Esophagus squamous epithelium (tissue), 5 donors: ENCODE measurements at regions not wholly inside any gene's neighbourhood (a gene's known extent, or its start where the extent isn't known, plus 50 kb on each side); places are given as distances from the start of the nearest gene placed in this dataset.

Experiments used
- DNase-seq: peaks from one replicate; lab custom pipeline; 2025; lab: John Stamatoyannopoulos, UW
- H3K27ac ChIP-seq, 4 donors: fragments of 200-600 bp; sonication (generic); one replicate each; pipeline ENCODE4 v1.5.1; 2016 to 2019; ENCODE audit warnings: mild to moderate bottlenecking in 1 of 4
- H3K27me3 ChIP-seq, 4 donors: fragments of 200-600 bp; sonication (generic); 1 replicate in 3 of 4; 2 replicates in 1 of 4; pipeline versions ENCODE4 v1.5.1 to v1.6.0; 2017 to 2021; ENCODE audit warnings: antibody characterized with exemption in 1 of 4
- H3K36me3 ChIP-seq, 3 donors: fragments of 200-600 bp; sonication (generic); one replicate each; pipeline ENCODE4 v1.5.1; 2016 to 2019
- H3K4me1 ChIP-seq, 3 donors: fragments of 200-600 bp; sonication (generic); one replicate each; pipeline ENCODE4 v1.5.1; 2017 to 2019
- H3K4me3 ChIP-seq, 4 donors: fragments of 200-600 bp; sonication (generic); 1 replicate in 3 of 4; 2 replicates in 1 of 4; pipeline ENCODE4 v1.5.1; 2016 to 2019; ENCODE audit warnings: mild to moderate bottlenecking in 2 of 4, moderate library complexity in 1 of 4
- H3K9me3 ChIP-seq, 3 donors: fragments of 200-600 bp; sonication (generic); one replicate each; pipeline ENCODE4 v1.5.1; 2016 to 2019
- POLR2A ChIP-seq, 4 donors: fragments of 450-650 bp; IDR thresholded peaks; one replicate each; pipeline ENCODE4 v1.6.1; 2017; ENCODE audit warnings: antibody characterized with exemption in 4 of 4, mild to moderate bottlenecking in 4 of 4, moderate library complexity in 3 of 4
- WGBS, 2 donors: methylation state at CpG; one replicate each; pipeline ENCODE4 v1.1.5; 2018; 5-methylcytosine and 5-hydroxymethylcytosine counted together
- intact Hi-C: fragments of 100-400 bp; cut with DNase I; formaldehyde crosslinking; loops from one replicate; pipeline ENCODE4 v1.15.0; 2022
- TF ChIP-seq, protein P1 (sequence below), 6 experiments: fragments of 450-650 bp in 4 of 6; fragments of 200-600 bp in 2 of 6; sonication (generic) in 2 of 6; IDR thresholded peaks; one replicate each; pipeline ENCODE4 v1.5.1; 2016 to 2019; ENCODE audit warnings: antibody characterized with exemption in 6 of 6, mild to moderate bottlenecking in 4 of 6, moderate library complexity in 4 of 6
- donor health status: DM: yes; HTN: yes; CAD: no.

DNA sequence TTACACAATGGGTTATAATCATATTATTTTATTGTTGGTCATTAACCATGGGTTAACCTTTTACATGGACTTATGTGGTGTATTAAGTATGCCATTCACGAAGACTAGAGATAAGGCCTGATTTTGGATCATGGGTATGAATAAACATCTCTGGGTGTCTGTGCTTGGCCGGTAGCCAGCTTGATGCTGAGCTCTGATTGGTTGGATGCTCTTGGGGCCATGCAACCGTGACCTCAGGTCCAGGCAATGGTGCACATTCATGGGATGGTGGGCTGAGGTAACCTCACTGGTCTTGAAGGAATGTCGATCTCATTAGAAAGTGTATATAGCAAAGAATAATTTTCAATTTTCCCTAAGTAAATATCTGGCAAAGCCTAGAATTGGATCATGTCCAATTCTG, 158.2 kb upstream of the IL12B start:
- DNase-seq = no peak
- no peaks in the 10 kb centered on the region for H3K27me3 ChIP-seq
- TF ChIP-seq POLR2A (IDR thresholded peaks at IDR 0.05) = no peak
- TF ChIP-seq, protein P1, sequence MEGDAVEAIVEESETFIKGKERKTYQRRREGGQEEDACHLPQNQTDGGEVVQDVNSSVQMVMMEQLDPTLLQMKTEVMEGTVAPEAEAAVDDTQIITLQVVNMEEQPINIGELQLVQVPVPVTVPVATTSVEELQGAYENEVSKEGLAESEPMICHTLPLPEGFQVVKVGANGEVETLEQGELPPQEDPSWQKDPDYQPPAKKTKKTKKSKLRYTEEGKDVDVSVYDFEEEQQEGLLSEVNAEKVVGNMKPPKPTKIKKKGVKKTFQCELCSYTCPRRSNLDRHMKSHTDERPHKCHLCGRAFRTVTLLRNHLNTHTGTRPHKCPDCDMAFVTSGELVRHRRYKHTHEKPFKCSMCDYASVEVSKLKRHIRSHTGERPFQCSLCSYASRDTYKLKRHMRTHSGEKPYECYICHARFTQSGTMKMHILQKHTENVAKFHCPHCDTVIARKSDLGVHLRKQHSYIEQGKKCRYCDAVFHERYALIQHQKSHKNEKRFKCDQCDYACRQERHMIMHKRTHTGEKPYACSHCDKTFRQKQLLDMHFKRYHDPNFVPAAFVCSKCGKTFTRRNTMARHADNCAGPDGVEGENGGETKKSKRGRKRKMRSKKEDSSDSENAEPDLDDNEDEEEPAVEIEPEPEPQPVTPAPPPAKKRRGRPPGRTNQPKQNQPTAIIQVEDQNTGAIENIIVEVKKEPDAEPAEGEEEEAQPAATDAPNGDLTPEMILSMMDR (IDR thresholded peaks at IDR 0.05) = no peak
- WGBS, 2 donors = 76 to 83% methylated on average over 4 of the region's 4 CpGs
- H3K4me3 ChIP-seq = no peak overlapping the region
- H3K9me3 ChIP-seq = no peaks in the 10 kb centered on the region
- no peaks in the 10 kb centered on the region for H3K4me1 ChIP-seq
- intact Hi-C loops = no loop called here
- no peak overlapping the region for H3K27ac ChIP-seq
- no peaks in the 10 kb centered on the region for H3K36me3 ChIP-seq

DNA sequence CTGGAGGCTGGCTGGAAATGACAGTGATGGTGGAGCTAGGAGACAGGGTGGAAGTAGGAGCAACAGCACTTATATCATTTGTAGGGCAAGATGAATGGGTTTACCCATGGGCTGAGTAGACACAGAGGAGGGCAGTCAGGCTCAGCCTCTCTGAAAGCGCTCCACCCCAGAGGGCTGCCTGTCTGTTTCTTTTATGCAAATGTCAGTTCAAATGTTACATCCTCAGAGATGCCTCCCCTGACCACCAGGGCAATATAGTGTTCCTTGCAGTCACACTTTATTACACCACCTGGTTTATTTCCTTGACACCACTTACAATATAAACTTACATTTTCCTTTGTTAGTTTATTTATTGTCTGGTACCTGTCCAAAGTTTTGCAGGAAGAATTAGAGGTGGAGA, 159.5 kb upstream of the IL12B start:
- no peaks in the 10 kb centered on the region for H3K36me3 ChIP-seq
- no peaks in the 10 kb centered on the region for H3K27me3 ChIP-seq
- TF ChIP-seq, protein P1 (IDR thresholded peaks at IDR 0.05) = no peak
- TF ChIP-seq POLR2A (IDR thresholded peaks at IDR 0.05) = no peak
- WGBS, 2 donors = 100% methylated on average over 1 of the region's 1 CpG
- H3K4me1 ChIP-seq = no peaks in the 10 kb centered on the region
- no peak for DNase-seq
- intact Hi-C loops = no loop called here
- no peak overlapping the region for H3K27ac ChIP-seq
- no peak overlapping the region for H3K4me3 ChIP-seq
- no peaks in the 10 kb centered on the region for H3K9me3 ChIP-seq

DNA sequence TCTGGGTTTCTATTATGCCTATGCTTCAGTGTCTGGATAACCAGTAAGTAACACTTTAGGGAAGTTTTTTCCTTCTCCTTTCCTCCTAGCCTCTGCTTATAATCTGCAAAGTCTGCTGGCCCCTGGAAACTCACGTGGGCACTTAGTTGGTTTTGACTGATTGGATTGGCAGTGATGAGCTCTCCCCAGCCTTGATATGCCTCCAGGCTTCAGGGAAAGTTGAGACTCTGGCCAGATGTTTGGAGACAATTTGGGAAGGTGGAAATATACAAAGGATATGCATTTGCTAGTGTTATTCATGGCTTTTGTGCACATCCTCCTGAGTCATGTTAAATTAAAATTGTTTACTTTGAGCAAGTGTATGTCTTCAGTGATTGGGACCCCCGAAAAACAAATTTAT, 160.2 kb upstream of the IL12B start:
- Histone ChIP-seq H3K27ac (no peak overlapping the region), H3K4me3 (no peak overlapping the region), H3K4me1 (no peaks in the 10 kb centered on the region), H3K9me3 (no peaks in the 10 kb centered on the region), H3K27me3 (no peaks in the 10 kb centered on the region), H3K36me3 (no peaks in the 10 kb centered on the region)
- TF ChIP-seq, protein P1 (IDR thresholded peaks at IDR 0.05) = no peak
- TF ChIP-seq POLR2A (IDR thresholded peaks at IDR 0.05) = no peak
- 53 to 61% methylated on average over 2 of the region's 2 CpGs for WGBS, 2 donors
- no peak for DNase-seq
- intact Hi-C loops = no loop called here

DNA sequence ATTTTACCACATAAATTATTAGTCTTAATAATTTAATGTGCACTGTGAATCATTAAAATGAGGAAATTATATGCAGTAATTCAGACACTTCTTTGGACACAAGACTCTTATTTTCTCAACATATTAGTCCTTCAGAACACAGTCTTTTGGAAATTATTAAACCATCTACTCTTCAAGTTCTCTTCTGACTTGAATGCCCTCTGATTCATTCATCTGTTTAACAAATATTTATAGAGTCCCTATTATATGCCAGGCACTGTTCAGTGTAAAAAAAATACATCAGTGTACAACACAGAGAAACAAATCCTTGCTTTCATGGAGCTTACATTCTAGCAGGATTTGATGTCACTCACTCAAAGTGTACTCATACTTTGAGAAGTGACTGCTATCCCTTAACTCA, 163.4 kb upstream of the IL12B start:
- H3K36me3 ChIP-seq = no peaks in the 10 kb centered on the region
- no peak overlapping the region for H3K27ac ChIP-seq
- intact Hi-C loops = no loop called here
- TF ChIP-seq POLR2A (IDR thresholded peaks at IDR 0.05) = no peak
- TF ChIP-seq, protein P1 (IDR thresholded peaks at IDR 0.05) = no peak
- H3K4me1 ChIP-seq = no peaks in the 10 kb centered on the region
- no peaks in the 10 kb centered on the region for H3K27me3 ChIP-seq
- no peak overlapping the region for H3K4me3 ChIP-seq
- no peaks in the 10 kb centered on the region for H3K9me3 ChIP-seq
- no peak for DNase-seq

DNA sequence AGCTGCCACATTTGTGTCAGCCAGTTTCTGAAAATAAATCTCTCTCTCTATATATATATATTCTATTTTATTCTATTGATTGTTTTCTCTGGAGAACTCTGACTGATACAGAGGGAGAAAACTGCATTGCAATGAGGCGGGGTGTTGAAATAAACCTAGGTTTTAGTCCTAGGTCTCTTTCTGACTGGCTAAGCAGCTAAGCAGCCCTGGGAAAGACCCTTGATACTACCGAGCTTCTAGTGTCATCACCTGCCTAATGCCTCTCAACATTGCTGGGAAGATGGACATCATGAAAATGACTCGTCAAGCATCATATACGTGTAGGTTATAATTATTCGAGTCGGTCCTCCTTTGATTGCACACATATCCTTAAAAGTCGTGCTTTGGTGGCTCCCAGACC, 166.5 kb upstream of the IL12B start:
- H3K4me3 ChIP-seq = no peak overlapping the region
- H3K36me3 ChIP-seq = no peaks in the 10 kb centered on the region
- intact Hi-C loops = no loop called here
- H3K27me3 ChIP-seq = no peaks in the 10 kb centered on the region
- 78 to 91% methylated on average over 7 of the region's 7 CpGs for WGBS, 2 donors
- no peak for DNase-seq
- no peaks in the 10 kb centered on the region for H3K9me3 ChIP-seq
- H3K4me1 ChIP-seq = no peaks in the 10 kb centered on the region
- H3K27ac ChIP-seq = no peak overlapping the region
- TF ChIP-seq POLR2A (IDR thresholded peaks at IDR 0.05) = no peak
- TF ChIP-seq, protein P1 (IDR thresholded peaks at IDR 0.05) = no peak
